EH (cell line): ENCODE measurements at regions not wholly inside any gene's neighbourhood (a gene's known extent, or its start where the extent isn't known, plus 50 kb on each side); places are given as distances from the start of the nearest gene placed in this dataset.

Experiments used
- DNase-seq: peaks from one replicate; pipeline ENCODE4 v3.0.0-alpha.2; 2015; ENCODE audit warnings: low read depth

DNA sequence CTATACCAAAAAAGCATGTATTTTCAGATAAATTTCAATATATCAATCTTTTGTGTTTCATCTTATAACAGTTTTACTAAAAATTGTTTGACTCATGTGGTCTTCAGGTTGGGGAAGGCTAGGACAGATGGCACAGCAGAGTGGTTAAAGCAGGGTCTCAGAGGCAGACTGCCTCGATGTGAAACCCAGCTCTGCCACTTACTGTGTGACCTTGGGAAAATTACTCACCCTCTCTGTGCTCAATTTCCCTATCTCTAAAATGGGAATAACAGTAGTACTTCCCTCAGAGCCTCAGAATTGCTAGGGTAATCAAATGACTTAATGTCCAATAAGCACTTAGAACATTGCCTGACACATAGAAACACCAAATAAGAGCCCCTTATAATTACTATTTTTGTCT lies 262.1 kb upstream of the FMN2 start:
- DNase-seq = no peak

DNA sequence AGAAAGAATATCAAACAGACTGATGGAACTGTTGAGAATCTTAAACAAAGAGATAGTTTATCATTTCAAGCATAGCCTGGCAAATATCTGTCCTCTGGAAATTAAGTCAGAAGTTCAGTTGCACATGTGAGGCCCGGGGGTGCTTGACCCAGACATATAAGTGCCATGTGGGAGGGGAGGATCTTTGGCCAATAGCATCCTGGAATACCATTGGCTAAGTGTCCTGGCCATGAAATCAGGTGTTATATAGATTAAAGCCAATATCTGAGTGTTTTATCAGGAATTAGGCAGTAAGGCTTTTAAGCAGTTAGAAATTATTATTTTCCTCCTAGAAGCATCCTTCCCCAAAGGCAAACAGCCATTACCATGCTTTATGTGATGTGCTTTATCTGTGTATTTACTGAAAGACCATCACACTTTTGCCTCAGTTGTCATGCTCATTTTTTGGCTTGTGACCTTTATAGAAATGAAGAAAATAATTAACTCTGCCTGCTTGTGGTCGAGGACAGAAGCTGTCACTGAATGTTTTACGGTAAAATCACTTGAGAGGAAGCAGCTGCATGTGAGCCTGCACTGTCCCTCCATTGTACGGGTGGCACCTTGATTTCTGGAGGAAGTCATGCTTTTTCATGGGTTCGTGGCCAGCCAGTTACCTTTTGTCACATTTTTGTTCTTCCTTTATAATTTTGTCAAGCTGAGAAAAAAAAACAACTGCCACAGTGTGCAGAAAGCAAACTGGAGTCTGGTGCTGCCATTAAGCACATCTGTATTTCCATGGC lies 259.9 kb upstream of the FMN2 start:
- DNase-seq = no peak

DNA sequence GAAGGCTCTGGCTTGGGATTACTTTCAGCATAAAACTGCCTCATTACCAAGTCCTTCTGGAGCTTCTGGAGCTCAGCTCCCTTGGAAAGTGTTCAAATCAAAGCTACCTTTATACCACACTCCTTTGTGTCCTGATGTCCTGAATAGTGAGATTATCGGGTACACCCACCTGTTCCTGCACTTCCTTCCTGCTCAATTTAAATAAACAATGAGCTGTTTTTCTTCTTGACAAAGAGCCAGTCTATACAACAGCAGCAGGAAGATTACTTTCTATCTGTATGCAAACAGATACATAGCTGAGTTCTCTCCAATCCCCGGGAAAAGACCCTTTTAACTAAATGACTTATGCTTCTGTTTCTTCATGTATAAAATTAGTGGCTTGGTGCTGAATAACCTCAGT lies 258.0 kb upstream of the FMN2 start:
- DNase-seq = no peak

DNA sequence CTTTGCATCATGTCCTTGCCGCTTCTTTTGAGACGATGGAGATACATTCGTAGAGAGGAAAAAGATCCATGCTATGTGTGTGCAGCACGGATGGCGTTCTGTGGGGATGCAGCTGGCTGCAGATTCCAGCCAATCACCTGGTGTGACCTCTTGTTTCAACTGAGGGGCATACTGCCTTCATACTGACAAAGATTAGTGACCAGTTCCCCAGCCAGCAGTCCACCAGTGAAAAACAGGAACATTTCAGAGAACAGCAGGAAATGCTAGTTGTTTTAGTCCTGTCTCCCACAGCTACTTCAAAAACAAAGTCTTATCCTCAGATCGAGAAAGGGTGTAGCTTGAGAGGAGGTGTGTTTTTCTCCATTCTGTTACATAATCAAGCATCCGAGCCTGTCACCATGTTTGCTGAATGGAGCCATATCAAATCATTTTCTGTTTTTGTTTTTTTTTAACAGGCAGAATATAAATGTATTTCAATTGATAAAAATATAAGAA lies 255.7 kb upstream of the FMN2 start:
- no peak for DNase-seq

DNA sequence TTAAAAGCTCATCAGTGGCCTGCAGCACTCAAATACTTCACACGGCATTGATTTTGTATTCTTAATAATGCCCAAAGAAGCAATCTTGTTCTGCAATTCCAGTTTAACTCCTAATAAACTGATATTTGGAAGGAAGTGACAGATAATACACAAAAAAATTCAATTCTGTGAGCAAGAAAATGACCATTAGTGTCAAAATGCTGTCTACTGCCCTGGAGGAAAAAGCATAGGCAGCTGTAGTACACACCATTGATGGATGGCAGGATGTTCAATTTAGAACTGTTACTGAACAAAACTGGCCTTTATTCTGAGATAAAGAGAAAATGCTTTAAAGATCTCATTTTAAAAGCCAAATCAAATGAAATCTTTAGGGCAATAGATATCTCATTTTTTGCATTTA lies 251.3 kb upstream of the FMN2 start:
- no peak for DNase-seq

DNA sequence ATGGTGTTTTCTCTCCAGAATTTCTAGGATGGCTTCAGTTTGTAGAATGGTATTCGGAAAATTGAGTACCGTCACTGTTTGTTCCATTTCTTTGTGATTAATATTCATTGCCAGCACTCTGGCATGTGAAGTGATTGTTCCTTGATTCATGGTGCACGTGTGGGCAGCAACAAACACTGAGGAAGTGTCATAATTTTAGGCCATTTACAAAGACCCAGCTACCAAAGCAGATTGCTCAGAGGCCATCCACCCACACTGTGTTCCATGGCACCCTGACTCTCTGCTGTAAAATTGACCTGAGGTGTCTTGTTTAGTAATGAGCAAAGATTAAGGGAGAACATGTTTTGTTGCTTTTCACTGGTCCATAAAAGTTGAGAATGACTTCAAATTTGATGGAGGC lies 250.9 kb upstream of the FMN2 start:
- no peak for DNase-seq

DNA sequence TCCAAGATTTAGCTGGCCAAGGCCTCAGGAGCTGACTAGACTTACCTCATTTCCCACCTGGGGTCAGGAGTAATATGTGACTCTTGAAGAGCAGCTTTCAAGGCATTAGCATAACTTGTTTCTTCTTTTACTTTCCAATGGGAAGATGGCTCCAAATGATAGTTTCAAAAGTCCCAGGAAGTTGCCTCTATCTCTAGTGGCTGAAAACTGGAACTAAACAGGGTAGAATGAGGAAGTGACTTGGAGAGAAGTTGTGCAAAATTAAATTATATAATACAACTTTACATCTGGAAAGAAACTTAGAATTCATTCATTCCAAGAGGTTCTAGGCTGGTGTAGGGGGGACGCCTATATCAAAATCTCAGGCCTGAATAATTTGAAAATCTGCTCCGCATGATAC lies 250.1 kb upstream of the FMN2 start:
- DNase-seq = no peak

DNA sequence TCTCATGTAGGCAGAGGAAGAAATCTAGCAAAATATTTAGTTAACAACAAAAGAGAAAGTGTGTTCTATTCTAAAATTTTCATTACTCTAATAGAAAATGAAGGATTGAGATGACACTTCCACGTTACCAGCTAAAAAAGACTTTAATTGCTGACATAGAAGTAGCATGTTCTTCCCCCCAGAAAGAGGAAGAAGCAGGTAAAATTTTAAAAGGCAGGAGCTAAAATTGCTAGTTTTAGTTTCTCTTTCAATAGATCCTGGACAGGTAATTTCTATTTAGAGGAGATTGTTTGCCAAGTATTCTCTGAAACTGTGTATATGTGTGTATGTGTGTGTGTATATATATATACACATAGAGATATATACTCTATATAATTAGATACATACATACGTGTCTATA lies 248.1 kb upstream of the FMN2 start:
- DNase-seq = no peak

DNA sequence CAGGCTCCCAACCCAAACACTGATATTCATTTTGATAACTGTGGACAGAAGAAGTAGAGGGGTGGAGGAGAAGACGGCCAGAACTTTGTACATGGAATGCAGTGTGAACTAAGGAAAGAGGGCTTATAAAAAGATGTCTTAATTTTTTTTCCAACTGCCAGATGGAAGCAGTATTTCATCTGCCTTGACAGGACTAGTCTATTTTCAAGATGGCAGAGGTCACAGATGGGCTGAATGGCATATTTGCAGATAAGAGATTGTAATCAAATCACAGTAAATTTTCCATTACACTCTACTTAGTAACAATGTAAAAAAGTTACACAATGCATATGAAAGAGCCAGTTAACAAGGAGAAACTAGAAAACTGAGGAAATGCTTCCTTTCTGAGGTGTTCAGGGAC lies 246.8 kb upstream of the FMN2 start:
- no peak for DNase-seq

DNA sequence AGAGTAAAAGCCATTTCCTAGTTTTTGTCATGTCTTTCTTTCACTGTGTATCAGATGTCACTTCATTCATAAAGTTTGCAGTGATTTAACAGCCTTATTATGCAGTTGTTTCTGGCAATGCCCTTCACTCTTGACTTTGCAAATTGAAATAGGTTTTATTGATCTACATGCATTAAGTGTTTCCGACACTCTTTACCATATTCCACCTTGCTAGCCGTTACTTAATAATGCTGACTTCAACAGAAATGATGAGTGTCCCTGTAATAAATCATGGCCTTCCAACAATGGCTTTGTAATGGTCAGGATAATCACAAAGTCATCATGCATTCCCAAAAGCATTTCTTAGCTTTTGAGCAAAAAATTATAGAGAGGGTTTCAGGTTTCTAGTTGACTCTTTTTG lies 236.8 kb upstream of the FMN2 start:
- DNase-seq = no peak

DNA sequence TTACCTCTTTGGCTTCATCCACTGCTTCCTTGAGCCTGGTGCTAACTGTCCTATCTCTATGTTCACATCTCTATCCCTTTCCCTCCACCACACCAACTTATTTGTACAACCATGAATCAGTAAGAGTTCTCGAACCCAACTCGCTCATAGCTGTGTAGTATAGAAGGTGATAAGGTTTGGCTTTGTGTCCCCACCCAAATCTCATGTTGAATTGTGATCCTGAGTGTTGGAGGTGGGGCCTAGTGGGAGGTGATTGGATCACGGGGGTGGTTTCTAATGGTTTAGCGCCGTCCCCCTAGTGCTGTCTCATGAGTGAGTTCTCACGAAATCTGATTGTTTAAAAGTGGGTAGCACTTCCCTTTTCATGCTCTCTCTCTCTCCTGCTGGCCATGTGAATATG lies 235.6 kb upstream of the FMN2 start:
- no peak for DNase-seq

DNA sequence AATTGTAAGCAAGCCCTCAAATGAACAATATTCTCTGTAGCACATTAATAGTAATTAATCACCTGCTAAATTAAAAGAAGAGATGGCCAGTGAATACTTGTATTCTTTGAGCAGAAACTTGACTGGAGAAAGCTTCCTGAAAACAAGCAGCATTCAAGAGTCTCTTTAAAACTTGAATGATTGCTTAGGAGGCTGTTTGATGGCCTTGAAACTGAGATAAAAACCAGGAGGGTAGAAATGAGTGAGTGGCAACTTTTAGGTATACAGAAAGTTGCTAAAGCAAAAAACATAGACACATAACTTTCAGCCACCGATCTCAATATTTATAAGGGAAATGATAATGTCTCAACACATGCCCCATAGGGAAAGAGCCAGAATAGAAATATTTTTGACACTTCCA lies 234.8 kb upstream of the FMN2 start:
- DNase-seq = no peak

DNA sequence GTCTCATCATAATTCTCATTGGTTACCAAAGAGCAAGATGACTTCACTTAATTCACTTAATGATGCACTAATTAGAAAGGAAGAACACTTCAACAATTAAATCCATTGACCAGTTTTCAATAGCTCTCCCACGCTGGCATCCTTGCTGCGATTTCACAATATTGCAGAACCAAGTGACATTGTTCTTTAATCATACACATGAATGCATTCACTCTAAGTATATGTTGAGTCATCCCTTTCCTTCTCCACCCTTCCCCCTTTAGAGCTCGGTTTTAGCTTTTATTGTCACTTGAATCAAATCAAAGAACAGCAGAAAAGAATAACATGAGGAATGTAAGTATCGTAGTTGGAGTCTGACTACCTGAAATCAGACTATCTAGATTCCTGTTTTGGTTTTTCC lies 233.6 kb upstream of the FMN2 start:
- no peak for DNase-seq

DNA sequence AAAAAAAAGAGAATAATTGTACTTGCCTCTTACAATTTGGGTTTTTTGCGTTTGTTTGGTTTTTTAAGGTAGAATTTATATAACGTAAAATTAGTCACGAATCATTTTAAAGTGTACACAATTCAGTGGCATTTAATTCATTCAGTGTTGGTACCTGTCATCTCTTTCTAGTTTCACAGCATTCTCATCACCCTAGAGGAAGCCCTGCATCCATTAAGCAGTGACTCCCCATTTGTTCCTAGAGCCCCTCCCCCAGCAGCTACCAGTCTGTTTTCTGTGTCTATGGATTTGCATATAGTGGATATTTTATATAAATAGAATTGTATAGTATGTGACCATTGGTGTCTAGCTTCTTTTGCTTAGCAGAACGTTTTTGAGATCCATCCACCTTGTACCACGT lies 233.2 kb upstream of the FMN2 start:
- no peak for DNase-seq

DNA sequence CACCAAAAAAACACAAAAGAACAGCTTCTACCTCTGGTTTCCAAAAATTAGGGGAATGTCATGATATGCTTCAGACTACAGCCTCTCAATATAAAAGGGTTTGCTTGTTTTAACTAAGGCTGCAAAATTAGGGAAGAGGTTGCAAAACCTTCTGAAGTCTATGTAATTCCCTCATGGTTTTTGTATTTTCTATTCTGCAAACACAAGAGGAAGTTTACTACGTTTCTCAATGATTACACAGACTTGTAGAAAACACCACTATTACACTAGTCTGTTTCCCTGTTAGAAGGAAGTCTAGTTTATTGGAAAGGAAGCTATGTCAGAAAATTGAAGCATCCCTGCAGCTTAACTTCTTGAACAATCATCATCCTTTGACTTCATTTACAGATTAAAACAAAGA lies 229.7 kb upstream of the FMN2 start:
- DNase-seq = no peak

DNA sequence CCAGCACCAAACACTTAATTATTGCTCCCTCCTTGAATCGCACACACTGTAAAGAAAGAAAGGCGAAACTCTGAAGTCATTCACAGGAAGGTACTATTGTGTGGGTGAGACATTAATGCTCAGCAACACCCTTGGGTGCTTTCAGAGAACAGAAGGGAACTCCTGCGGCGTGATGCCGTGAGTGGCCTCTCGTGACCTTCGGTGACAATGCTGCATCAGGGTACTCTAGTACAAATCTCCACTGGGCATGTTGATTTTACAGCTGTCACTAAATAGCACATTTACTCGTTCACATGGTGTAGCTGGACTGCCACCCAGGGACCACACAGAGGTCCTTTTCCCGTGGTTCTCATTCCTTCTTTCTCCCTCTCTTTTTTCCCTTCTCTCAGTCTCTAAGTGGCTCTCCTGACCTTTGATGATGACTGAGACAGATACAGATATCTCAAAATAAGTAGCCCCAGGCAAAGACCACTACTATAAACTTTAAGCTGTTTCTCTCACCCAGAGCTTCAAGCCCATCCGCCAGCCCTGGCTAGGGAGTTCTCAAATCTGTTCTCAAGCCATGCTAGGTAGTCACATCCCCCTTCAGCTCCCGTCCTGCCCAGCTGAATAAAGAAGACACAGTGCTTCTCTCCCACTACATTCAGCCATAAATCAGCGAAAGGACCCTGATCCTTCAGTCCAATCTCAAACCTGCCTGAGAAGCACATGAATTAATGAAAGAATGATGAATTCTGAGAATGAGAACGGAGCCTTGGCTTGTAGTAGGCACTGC lies 223.4 kb upstream of the FMN2 start:
- no peak for DNase-seq

DNA sequence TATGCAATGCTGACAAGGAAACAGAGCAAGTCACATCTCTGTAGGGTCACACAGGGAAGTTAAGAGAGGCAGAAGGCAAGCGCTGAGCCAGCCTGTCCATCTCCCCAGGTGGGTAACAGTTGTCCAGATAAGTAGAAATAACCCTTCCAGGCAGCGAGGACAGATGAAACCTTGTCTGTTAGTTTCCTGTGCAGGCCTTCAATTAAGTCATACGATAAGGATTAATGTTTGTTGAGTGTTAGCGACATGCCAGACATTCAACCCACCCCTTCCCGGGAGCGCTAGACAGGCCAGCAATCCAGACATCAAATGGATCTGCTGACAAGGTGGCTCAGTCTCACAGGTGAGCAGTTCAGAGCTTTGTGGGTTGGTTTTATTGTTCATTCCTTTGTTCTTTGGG lies 221.5 kb upstream of the FMN2 start:
- DNase-seq = no peak

DNA sequence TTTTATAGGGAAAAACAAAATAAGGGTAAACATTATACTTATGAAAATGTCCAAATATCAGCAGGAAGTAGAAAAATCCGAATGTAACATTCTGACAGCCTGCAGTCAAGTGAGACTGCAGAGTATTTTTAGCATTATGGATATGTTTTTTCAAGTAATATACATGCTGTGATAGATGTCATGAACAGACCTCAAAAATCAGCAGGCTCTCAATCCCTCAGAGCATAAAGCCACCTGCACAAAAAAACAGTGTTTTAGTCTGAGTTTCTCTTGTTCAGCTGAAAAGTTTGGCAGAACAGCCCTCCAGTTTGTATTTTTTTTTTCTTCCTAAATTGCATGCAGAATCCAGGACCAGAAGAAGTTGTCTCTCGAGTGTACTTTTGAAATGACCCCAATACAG lies 219.1 kb upstream of the FMN2 start:
- no peak for DNase-seq

DNA sequence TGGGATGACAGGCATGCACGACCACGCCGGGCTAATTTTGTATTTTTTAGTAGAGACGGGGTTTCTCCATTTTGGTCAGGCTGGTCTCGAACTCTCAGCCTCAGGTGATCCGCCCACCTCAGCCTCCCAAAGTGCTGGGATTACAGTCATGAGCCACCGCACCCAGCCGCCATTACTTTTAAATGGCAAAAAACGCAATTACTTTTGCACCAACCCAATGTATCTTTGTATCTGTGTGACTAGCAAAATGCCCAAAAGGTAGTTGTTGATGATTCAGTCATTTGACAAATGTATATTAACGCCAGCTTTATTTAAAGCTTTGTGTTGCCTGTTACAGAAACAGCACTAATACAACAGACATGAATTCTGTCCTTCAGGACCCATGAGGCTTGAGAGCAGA lies 216.9 kb upstream of the FMN2 start:
- DNase-seq = no peak

DNA sequence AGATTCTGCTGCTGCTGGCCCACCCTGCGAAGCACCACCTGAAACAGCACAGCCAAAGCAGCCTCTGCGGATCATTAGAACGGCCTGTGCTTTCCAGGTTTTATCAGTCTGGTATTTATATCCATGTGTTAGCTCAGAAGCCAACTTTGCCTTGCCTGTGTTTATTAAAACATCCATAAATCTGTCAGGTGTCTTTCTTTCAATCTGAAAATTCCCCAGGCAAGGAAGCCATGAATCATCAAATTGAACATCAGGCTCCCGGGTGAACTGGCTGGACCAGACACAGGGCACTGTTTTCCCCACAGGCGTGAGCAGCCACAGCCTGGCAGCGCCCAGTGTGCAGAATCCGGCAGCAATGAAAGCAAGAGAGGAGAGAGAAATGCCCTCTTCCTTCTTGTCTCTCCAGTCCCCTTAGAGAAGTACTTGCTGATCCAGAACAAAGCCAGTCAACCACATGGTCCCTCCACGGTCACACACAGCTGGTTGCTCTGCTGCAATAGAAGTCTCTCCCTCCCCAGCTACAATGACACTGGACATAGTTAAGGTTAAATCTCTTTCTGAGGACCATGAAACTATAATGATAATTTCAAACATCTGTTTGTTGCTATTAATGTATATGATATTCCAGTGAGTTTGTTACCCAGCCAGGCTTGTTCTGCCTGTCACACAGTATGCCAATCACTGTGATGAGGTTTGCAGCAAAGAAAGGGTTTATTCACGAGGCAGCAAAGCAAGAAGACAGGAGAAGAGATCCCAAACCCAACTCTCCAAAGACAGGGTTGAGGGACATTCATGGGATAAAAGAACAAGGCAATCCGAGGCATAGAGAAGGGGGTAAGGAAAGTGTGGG lies 212.1 kb upstream of the FMN2 start:
- DNase-seq = no peak

DNA sequence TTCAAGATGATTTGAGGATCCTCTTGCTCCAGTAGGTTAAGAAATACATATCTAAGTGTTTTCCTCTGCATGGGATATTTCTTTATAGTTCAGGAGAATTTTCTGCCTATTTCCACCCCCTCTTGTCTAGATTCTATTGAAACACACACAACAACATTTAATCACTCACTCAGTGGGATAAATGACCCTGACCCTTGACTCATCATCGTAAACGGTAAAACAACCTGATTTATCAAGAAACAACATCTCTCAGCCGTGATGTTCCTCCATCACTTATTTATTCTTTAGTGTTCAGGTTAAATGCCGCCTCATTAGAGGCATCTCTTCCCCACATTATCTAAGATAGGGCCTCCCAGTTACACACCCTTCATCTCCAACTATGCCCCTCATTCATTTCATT lies 208.7 kb upstream of the FMN2 start:
- DNase-seq = no peak

DNA sequence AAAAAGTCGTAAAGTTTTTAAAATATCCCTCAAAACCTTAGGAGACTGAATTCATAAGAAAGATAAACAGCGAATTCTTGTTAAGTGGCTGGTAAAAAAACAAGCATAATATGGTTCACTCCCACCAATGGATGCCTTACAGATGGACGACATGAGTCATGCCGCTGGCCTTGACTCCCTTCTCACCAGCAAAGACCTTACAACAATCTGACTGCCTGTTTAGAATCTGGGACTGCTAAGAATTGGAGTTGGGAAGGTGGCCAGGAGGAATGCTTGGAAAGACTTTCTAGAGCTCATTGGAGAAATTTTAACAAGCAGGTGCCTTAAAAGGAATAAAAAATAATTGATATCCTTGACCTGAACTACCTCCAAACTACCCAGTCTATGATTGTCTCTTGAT lies 206.9 kb upstream of the FMN2 start:
- DNase-seq = peak; percentile 6

DNA sequence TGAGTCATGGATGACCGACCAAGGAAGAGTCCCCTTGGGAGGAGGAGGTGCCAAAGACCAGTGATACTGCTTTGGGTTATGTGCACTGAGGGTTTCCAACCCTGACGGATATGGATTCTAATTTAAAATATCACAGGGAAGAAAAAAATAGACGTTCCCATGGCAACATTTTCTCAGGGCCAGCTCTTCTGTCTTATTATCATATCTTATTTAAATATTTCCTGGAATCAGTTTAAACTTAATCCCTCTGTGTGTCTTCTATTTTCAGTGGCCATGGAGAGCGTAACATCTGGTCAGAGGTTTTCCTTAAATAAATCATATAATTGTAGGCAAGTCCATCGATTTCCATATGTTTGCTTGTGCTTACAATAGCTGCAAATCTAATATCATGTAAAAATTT lies 205.4 kb upstream of the FMN2 start:
- no peak for DNase-seq
